NCI-H510A (cell line): ENCODE measurements at regions not wholly inside any gene's neighbourhood (a gene's known extent, or its start where the extent isn't known, plus 50 kb on each side); places are given as distances from the start of the nearest gene placed in this dataset.

ENCODE experiments used
- DNase-seq: peaks from one replicate; lab custom pipeline; 2025; lab: John Stamatoyannopoulos, UW

GRCh38 chr15:70303981-70304380 is 206.3 kb upstream of the TLE3 start:
- no peak for DNase-seq

GRCh38 chr15:70302360-70302759 is 204.6 kb upstream of the TLE3 start:
- no peak for DNase-seq

GRCh38 chr15:70301396-70301795 is 203.7 kb upstream of the TLE3 start:
- DNase-seq, result no peak

- DNase-seq, result peak; percentile 37
Measured at GRCh38 chr15:70299931-70300869, 202.5 kb upstream of the TLE3 start.

GRCh38 chr15:70297465-70298058 is 199.8 kb upstream of the TLE3 start:
- no peak for DNase-seq

GRCh38 chr15:70294731-70295305 is 197.1 kb upstream of the TLE3 start:
- DNase-seq, result no peak

GRCh38 chr15:70293591-70294470 is 196.1 kb upstream of the TLE3 start:
- DNase-seq, result no peak

- DNase-seq, result no peak
Measured at GRCh38 chr15:70293138-70293537, 195.4 kb upstream of the TLE3 start.

GRCh38 chr15:70292076-70292760 is 194.5 kb upstream of the TLE3 start:
- DNase-seq, result no peak

- no peak for DNase-seq
Measured at GRCh38 chr15:70291305-70292075, 193.8 kb upstream of the TLE3 start.

GRCh38 chr15:70290708-70291107 is 193.0 kb upstream of the TLE3 start:
- DNase-seq, result no peak

- DNase-seq, result no peak
Measured at GRCh38 chr15:70289191-70289955, 191.7 kb upstream of the TLE3 start.

GRCh38 chr15:70286113-70286806 is 188.5 kb upstream of the TLE3 start:
- DNase-seq, result no peak

GRCh38 chr15:70284438-70285214 is 186.9 kb upstream of the TLE3 start:
- peak; percentile 14 for DNase-seq

GRCh38 chr15:70283511-70283910 is 185.8 kb upstream of the TLE3 start:
- no peak for DNase-seq

GRCh38 chr15:70281811-70282307 is 184.1 kb upstream of the TLE3 start:
- no peak for DNase-seq

- no peak for DNase-seq
Measured at GRCh38 chr15:70281261-70281810, 183.6 kb upstream of the TLE3 start.

GRCh38 chr15:70280781-70281180 is 183.1 kb upstream of the TLE3 start:
- DNase-seq, result no peak
